ENCODE measurements at regions not wholly inside any gene's neighbourhood (a gene's known extent, or its start where the extent isn't known, plus 50 kb on each side); places are given as distances from the start of the nearest gene placed in this dataset.

- DNase-seq (ENCODE audit: low read depth): no peak
- TF ChIP-seq CTCF (IDR thresholded peaks at IDR 0.05; ENCODE audit: low read length, missing control alignments): no peak
- H3K4me3 ChIP-seq (replicated peaks; ENCODE audit: low read depth, low read length): no peak overlapping the region
Measured at GRCh38 chr4:24727390-24728224, 67.8 kb upstream of the SOD3 start.

- no peak overlapping the region for H3K4me3 ChIP-seq (replicated peaks; ENCODE audit: low read depth, low read length)
- no peak for TF ChIP-seq CTCF (IDR thresholded peaks at IDR 0.05; ENCODE audit: low read length, missing control alignments)
- DNase-seq (ENCODE audit: low read depth): no peak
Measured at GRCh38 chr4:24729119-24729730, 66.1 kb upstream of the SOD3 start.

- no peak for TF ChIP-seq CTCF (IDR thresholded peaks at IDR 0.05; ENCODE audit: low read length, missing control alignments)
Measured at GRCh38 chr4:24730256-24731001, 64.9 kb upstream of the SOD3 start.

GRCh38 chr4:24731448-24731847 lies 63.9 kb upstream of the SOD3 start:
- DNase-seq (ENCODE audit: low read depth): no peak
- H3K4me3 ChIP-seq (replicated peaks; ENCODE audit: low read depth, low read length): no peak overlapping the region
- TF ChIP-seq CTCF (IDR thresholded peaks at IDR 0.05; ENCODE audit: low read length, missing control alignments): no peak

More at GRCh38 chr4:24730256-24731001, 64.9 kb upstream of the SOD3 start:
- H3K4me3 ChIP-seq (replicated peaks; ENCODE audit: low read depth, low read length): no peak overlapping the region
- peak; percentile 28 for DNase-seq (ENCODE audit: low read depth)

- peak; percentile 6 for DNase-seq (ENCODE audit: low read depth)
- H3K4me3 ChIP-seq (replicated peaks; ENCODE audit: low read depth, low read length): no peak overlapping the region
- TF ChIP-seq CTCF (IDR thresholded peaks at IDR 0.05; ENCODE audit: low read length, missing control alignments): no peak
Measured at GRCh38 chr4:24734511-24734910, 60.9 kb upstream of the SOD3 start.

- H3K4me3 ChIP-seq (replicated peaks; ENCODE audit: low read depth, low read length): no peak overlapping the region
- peak; percentile 51 for DNase-seq (ENCODE audit: low read depth)
- peak; percentile 57 for TF ChIP-seq CTCF (IDR thresholded peaks at IDR 0.05; ENCODE audit: low read length, missing control alignments)
Measured at GRCh38 chr4:24736066-24736465, 59.3 kb upstream of the SOD3 start.
